NCI-H1092 treated with DMSO at 0.1 percent for 48 hours (cell line): ENCODE measurements at regions not wholly inside any gene's neighbourhood (a gene's known extent, or its start where the extent isn't known, plus 50 kb on each side); places are given as distances from the start of the nearest gene placed in this dataset.

ENCODE experiments used
- DNase-seq: peaks from one replicate; lab custom pipeline; 2025; lab: John Stamatoyannopoulos, UW

DNA sequence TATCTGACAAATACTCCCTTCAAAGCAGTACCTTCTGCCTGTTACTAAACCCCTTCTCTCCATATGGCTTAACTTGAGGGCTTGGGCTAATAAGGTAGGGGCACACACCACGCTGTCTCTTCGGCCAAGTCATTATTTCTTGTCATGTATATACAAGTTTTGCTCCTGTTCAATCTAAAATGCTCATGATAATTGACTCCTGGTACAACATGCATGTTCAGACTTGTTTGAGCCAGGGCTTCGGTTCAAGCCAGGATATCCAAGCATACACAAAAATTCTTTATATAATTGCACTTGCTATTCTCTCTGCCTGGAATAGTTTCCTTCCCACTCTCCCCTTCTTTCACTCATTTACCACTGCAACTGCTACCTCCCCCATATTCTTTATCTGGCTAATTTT, 756.0 kb upstream of the C9orf72 start:
- no peak for DNase-seq

DNA sequence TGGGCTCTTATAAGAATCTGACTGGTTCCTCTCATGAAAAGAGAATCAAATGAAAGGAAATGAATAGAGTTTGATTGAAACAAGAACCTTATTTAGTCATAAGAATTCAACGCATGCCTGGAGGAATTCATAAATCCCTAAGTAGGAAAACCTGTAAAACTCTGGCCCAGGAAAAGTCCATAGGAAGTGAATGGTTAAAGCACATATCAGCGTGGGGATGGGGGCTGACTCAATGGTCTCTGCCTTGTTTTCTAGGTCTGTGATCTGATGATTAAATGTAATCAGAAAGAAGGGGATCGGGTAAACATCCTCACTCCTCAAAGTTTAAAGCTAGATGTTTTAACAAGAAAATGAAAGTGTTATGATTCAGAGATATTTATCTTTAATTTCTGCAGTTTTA, 759.4 kb upstream of the C9orf72 start:
- no peak for DNase-seq

DNA sequence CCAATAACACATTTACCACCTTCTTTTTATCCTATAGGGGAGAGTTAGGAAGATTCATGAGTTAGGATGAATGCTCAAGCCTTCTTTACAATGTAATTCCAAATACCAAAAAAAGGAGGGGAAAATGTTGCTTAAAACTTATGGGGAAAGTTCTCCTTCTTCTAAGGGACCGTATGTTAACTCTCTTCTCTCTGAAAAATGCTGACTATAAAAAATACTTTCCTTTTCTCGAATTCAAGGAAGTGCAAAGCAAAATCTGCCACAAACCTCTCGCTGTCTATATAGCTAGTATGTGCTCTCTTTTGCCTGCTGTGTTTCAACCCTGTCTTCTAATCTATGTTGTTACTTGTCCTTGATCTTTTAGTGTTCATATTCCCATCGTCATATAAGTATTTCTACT, 768.6 kb upstream of the C9orf72 start:
- DNase-seq: no peak

DNA sequence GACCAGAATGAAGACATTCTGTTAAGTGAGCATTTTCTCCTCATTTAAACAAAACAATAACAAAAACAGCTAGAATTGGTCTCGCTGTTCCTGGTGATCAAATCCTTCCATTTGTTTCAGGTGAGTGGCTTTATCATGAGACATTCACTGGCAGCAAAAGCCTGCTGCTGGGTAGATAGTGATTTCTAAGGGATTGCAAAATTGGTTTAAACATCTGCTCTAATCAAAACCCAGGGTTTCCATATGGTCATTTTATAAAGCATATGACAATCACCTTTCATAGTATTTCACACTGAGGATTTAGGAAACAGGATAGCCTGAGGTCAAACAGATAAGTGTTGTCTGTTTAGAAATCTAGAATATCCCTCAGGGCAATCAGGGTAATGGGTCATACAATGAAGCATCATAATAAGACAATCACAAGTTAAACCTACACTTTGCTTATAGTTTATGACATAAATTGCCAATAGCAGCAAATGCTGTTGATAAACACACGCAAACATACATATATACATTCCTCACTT, 769.6 kb upstream of the C9orf72 start:
- no peak for DNase-seq

DNA sequence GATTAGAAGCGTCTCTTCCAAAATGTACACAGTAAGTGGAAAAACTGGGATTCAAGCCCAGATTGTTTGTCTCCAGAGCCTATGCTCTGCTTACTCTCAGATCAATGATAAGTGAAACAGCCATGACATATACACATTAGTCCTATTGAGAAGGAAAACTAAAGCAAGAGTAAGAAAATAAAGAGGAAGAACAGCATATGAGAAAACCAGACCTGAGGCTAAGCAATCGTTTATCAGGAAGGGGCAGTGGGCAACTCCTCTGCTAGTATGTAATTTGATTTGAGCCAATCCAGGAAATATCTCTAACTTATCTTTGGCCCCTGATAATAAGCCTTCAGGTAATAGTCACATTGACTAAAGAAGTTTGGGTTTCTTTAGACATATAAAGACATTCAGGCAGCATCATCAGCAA, 789.9 kb upstream of the C9orf72 start:
- DNase-seq: no peak

DNA sequence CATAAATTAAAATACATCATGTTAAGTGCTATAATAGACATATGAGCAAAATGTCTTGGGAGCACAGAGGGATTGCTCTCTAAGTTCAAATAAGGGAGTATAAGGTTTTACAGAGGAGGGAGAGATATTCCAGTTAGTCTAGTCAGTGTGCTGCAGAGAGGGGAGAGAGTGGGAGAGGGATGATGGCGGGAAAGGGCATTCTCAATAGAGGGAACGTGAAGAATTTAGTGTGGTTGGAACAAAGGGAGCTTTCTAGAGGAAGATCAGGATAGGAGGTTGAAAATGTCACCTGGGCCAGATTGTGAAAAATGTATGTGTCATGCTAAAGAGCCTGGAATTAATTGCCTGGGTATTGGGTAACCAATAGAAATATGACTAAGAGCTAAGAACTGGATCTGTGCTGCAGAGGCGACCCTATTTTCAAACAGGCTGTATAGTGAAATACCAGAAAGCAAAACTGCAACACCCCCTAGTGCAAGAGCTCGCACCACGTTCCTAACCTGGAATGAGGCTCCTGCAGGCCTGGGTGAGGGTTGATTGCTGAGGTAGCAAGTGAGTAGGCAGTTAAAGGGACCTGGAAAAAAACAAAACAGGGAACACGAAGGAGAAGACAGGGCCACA, 791.8 kb upstream of the C9orf72 start:
- DNase-seq: no peak

DNA sequence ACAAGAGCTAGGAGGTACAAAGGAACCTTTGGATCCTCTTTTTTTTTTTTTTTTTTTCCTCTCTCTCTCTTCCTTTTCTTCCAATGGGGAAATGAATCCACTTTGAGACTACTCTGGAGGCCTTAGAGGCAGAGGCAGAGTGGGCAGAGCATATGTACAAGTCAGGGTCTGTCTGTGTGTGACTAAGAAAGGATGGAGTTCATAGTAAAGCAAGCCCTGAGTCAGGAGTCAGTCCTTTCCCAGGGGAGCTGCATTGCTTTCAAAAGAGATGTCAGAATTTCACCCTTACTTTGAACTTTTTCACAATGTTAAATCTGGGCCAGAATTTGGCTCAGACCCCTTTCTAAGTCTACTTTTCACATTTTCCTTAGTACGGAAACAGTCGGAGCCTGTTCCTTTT, 792.4 kb upstream of the C9orf72 start:
- DNase-seq: no peak

DNA sequence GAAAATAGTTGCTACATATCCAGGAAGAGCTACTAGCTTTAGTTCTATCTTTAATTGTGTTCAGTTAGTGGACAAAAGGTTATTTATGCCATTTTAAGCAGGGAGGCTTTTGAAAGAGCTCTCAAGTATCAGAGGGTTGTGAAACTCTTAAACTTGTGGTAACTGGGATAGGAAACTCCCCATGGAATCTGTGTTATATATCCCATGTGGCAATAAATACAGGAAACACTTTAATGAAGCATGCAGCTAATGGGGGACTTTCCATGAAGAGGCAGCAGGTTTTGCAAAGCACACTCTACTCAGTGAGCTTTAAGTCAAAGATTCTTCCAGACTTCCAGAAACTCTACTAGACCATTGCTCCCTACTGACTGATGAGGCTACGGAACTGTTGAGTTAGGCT, 805.0 kb upstream of the C9orf72 start:
- DNase-seq: no peak

DNA sequence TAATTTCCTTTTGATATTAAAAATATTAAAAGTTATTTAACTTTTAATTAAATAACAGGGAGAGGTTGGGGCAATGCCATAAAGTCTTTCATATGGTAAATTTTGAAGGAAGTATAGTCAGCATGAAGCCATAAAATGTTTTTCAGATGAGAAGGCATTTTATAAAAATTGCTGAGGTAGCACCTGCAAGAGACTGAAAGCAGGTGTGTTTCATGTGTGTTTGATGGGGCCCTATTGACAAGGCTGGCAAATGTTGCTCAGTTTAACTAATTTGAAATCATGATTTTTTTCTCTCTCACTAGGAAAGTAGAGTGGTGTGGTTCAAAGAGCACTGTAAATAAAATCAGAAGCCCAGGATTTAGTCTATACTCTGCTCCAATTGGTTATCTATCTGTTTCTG, 805.8 kb upstream of the C9orf72 start:
- no peak for DNase-seq

DNA sequence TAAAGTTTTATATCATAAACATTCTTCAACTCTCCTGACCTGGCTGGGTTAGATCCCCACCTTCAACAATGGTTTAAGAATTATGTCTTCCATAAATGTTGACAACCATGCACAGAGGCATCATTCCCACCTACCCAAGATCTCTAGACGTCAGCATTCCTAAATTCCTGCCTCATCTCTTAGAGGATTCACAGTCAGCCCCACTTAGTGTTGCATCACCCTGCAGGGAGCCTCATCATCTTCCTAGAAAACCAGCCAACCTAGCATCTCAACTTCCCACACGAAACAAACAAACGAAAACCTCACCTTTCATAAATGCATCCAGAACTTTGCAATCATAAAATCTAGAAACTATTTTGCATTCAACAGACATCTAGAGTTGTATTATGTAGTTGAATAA, 816.1 kb upstream of the C9orf72 start:
- DNase-seq: no peak

DNA sequence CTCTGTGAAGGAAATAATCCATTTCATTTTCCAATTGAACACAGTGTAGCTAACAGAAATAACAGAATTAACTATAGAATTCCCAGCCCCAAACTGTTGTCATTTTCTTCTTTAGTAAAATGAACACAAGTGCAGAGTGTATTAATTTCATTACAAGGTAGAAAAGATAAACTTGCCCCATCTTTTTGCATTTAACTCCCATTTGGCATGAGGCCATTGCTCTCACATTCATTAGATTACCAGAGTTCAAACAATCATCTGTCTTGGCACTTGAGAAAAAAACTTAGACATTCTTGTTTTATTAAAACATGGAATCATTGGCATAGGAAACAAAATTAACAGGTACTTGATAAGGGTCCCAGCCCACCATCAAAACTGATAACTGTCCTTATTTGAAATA, 821.5 kb upstream of the C9orf72 start:
- DNase-seq: no peak

DNA sequence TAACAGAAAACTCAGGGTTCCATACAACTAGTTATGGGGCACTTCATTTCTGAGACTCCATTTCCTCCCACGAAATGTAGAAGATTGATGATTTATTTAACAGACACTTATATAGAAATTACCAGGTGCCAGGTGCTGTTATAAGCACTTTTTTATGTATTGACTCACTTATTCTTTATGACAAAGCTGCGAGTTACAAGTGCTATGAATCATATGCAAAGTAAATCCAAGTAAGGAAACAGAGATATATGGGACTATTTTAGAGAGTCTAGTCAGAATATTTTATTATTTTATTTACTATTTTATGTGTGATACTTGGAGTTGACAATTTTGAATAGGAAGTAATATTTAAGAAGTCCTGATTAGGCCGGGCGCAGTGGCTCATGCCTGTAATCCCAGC, 822.8 kb upstream of the C9orf72 start:
- DNase-seq: no peak

DNA sequence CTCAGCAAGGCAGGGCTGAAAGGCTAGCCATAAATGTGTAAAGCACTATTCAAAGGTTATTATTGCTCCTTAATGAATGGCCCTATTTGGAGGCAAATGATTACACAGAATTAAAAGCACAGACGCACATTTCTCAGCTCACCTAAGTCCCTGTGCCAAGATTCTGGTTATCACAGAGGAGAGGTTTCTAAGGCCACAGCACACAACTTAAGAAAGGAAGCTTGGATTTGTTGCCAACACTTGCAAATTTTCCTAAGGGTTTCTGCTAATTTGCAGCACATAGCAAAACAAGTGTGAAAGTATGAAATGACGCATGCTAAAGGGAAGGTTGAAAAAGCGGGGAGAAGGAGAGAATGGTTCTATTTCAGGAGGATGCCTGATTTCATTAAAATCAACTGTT, 834.1 kb upstream of the C9orf72 start:
- DNase-seq: no peak

DNA sequence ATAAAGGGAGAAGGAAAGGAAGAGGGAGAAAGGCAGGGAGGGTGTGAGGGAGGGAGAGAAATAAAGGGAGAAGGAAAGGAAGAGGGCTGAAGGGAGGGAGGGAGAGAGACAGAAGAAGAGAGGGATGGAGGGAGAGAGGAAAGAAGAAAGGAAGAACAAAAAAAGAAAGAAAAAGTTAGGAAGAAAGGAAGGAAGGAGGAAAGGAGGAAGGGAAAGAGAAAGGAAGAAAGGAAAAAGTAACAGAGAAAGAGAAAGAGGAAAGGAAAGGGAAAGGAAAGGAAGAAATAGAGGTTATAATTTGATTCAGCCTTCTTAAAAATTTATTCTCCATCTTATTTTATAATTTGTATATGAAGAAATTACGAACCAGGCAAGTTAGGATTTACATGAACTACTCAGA, 836.6 kb upstream of the C9orf72 start:
- no peak for DNase-seq

DNA sequence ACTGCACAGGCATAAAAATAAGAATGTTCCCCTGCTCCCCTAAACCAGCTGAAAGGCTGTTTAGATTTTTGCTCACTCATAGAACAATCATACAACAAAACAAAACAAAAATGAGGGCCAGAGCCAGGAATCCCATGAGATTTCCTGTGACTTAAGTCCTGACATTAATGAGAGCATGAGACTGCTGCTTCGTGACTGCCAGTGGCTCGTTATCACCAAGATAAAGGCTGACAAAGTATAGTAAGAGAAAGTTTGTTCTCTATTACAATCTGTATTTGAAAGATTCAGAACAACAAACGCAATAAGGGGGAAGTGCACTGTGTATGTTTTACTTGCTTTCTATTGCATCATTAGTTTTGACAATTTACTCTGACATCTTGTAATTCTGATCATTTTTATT, 837.1 kb upstream of the C9orf72 start:
- no peak for DNase-seq

DNA sequence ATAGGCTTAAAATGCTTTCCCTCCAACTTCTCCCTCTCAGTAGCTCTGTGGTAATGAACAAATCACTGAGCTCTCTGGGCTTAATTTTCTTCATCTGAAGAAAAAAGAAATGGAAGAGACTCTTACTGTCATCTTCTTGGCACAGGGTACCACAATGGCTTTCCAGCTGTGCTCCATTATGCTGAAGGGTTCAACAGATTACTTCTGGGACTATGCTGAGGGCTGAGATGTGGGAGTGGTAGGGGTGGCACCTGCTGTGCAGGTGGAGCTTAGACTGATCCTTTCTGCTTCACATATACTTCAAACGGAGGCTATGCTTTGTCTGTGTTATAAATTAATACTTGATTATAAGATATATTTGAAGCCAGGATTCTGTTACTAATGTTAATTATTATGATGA, 840.2 kb upstream of the C9orf72 start:
- no peak for DNase-seq

DNA sequence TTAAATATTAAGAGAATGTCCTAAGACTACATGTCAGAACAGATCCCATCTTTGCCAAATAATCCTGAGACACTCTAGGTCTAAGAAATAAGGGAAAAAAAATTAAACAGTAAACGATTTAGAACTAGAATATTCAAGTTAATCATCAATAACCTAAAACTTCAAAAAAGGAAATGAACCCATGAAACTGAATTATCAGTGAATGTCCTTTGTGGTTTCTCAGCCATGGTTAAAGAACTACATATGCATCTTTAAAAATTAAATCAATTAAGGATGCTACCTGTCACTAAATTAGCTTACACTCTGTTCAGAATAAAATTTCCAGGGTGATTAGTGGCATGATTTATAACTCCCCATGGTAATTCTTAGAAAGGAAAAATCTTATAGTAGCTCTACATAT, 850.0 kb upstream of the C9orf72 start:
- no peak for DNase-seq

DNA sequence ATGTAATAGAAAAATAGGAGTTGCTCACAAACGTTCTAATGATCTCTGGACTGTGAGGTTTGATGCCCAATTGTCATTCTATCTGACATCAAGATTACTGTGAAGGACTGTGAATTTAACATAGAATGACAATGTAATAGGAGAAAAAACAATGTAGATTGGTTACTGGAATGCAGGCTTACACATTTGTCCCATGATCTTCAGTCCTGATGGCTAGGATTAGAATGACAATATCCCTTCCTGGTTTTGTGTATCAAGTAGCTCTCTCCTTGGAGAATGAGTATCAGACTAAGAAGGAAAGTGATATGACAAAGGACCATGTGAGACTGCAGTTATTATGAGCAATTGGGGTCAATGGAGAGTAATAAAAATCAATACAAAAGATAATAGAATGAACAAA, 862.2 kb upstream of the C9orf72 start:
- no peak for DNase-seq

DNA sequence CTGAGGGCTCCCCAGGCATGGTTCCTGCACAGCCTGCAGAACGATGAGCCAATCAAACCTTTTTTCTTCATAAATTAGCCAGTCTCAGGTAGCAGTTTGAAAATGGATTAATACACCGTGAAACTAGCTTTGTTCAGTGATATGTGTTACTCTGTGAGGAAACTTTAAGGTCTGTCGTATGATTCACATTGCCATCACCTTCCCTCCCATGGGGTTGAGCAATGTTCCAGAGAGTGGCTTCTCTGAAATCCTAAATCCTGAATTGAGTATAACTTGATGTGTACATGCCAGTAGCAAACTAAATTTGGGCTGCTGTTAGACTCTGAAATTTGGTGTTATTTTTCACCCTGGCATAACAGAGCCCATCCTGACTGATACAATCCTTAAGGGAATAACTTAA, 866.4 kb upstream of the C9orf72 start:
- DNase-seq: no peak

DNA sequence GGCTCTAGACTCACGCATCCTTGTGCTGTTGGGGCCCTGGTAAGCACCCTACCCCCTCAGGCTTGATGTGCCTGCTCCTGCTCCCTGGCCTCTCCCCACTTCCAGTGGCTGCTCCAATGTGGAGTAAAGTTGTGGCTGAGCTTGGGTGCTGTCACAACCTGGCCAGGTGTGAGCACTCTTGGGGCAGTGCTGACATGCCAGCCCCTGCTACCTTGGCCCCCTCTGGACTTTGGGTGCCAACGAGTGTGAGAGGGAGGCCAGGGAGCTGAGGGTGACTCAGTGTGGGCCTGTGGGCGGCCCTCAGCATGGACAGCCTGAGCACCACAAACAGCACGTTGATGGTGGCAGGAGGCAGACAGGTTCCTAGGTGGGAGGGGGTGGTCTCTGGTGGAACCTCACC, 870.2 kb upstream of the C9orf72 start:
- no peak for DNase-seq

DNA sequence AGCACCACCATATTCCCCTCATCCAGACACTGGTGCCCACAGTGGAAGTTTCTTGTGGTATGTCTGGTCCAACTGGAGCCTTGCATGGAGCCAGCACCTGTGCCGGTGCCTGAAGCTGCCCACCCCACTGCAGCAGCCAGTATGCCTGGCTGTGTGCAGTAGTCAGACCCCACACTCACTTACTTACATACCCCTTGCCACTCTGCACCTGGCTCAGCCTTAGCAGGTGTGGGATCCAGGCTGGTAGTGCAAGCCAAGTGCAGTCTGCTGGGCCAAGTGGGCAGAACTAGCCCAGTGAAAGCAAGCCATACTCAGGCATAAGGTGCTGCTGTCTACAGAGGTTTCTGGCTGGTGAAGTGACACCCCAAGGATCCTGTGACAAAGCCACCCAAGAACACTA, 871.4 kb upstream of the C9orf72 start:
- no peak for DNase-seq

DNA sequence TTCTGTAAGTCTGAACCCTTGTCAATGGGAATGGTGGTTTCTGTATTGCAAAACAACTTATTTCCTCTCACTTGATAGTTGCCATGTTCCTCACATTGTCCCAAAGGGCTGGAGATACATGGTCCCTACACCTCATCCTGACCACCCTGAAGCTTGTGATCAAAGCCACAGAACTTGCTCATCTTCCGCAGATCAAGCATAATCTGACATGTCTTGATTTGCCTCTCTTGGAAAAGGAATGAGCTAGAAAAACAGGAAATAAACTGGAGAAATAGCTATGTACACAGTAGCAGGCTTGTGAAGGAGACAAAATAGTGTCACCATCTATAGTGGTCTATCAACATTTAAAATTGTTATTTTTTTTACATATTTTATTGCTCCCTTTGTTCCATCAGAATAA, 871.9 kb upstream of the C9orf72 start:
- DNase-seq: no peak

DNA sequence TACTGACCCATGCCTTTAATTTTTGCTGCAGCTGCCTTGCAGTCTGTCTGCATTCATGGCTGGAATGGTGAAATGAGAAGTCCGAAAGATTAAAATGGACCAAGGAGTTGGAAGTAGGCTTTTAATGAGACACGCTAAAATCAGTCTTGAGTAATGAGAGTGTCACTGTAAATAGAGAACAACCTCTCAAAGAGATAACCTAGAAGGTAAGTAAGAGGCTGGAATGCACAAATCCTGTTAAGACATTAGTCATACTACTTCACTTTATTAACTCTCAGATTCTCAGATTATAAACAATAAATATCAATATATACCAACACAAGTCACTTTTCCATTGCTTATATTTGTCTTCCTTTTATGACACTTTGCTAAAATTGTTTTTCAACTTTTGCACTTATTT, 880.6 kb upstream of the C9orf72 start:
- no peak for DNase-seq

DNA sequence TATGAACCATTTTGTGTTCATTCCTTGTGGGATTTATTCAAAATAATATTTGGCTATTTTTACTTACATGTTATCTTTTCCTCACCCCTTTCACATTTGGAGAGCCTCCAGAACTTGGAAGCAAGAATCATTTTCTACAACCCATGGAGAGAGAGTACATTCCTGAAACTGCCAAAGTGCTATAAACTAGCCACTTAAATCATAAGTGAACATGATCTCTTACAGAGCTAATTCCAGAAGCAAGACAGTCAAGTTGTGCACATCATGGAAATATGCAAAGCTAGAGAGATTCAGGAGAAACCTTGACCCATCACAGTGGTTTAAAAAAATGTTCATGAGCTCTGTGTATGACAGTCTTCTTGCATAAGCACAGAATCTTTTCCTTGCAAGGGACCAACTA, 883.6 kb upstream of the C9orf72 start:
- DNase-seq: no peak
